Prostate gland (tissue), 2 donors: ENCODE measurements at regions not wholly inside any gene's neighbourhood (a gene's known extent, or its start where the extent isn't known, plus 50 kb on each side); places are given as distances from the start of the nearest gene placed in this dataset.

Experiments
- CTCF ChIP-seq, 4 experiments: fragments of 200-600 bp in 2 of 4; fragments of 450-650 bp in 2 of 4; sonication (generic) in 2 of 4; IDR thresholded peaks; 1 replicate in 3 of 4; 2 replicates in 1 of 4; pipeline ENCODE4 v1.5.1; 2016 to 2019; ENCODE audit warnings: antibody characterized with exemption in 4 of 4, mild to moderate bottlenecking in 2 of 4, moderate library complexity in 2 of 4
- POLR2A ChIP-seq: fragments of 450-650 bp; IDR thresholded peaks from one replicate; pipeline ENCODE4 v1.6.1; 2016; ENCODE audit warnings: antibody characterized with exemption, mild to moderate bottlenecking
- POLR2AphosphoS5 ChIP-seq: sonication (generic); formaldehyde crosslinking; IDR thresholded peaks from one replicate; pipeline ENCODE4 v1.6.1; 2017; ENCODE audit warnings: antibody characterized with exemption

GRCh38 chr1:193406901-193407300 is 220.5 kb upstream of the B3GALT2 start:
- TF ChIP-seq CTCF (IDR thresholded peaks at IDR 0.05) (peak; percentile 25 to 74 (median 68)), POLR2A (no peak), POLR2AphosphoS5 (peak; percentile 40)
